HG03108 (cell line): ENCODE measurements at regions not wholly inside any gene's neighbourhood (a gene's known extent, or its start where the extent isn't known, plus 50 kb on each side); places are given as distances from the start of the nearest gene placed in this dataset.

Source experiments
- ATAC-seq: cut with Tn5 transposase; IDR thresholded peaks from one replicate; pipeline ENCODE4 v1.9.1; 2021; ENCODE audit warnings: moderate library complexity; ENCODE audit not compliant: unreplicated experiment

GRCh38 chr21:35420656-35421055 lies 371.6 kb upstream of the RUNX1 start:
- no peak for ATAC-seq

GRCh38 chr21:35417762-35418161 lies 368.7 kb upstream of the RUNX1 start:
- ATAC-seq = no peak

GRCh38 chr21:35416866-35417489 lies 367.9 kb upstream of the RUNX1 start:
- ATAC-seq = no peak

- no peak for ATAC-seq
These were observed 365.5 kb upstream of the RUNX1 start for GRCh38 chr21:35414507-35415139.

GRCh38 chr21:35414056-35414455 lies 365.0 kb upstream of the RUNX1 start:
- no peak for ATAC-seq

- ATAC-seq = no peak
These were observed 363.1 kb upstream of the RUNX1 start for GRCh38 chr21:35412231-35412630.

GRCh38 chr21:35411434-35411833 lies 362.3 kb upstream of the RUNX1 start:
- no peak for ATAC-seq

- ATAC-seq = no peak
These were observed 361.6 kb upstream of the RUNX1 start for GRCh38 chr21:35410656-35411055.

GRCh38 chr21:35410123-35410522 lies 361.0 kb upstream of the RUNX1 start:
- ATAC-seq = no peak

GRCh38 chr21:35408401-35408800 lies 359.3 kb upstream of the RUNX1 start:
- no peak for ATAC-seq

- ATAC-seq = no peak
These were observed 357.5 kb upstream of the RUNX1 start for GRCh38 chr21:35406635-35407034.

- ATAC-seq = no peak
These were observed 356.9 kb upstream of the RUNX1 start for GRCh38 chr21:35405981-35406380.

GRCh38 chr21:35404247-35404646 lies 355.1 kb upstream of the RUNX1 start:
- no peak for ATAC-seq

GRCh38 chr21:35402061-35402460 lies 353.0 kb upstream of the RUNX1 start:
- no peak for ATAC-seq

- no peak for ATAC-seq
These were observed 352.4 kb upstream of the RUNX1 start for GRCh38 chr21:35401476-35401875.

- ATAC-seq = no peak
These were observed 351.3 kb upstream of the RUNX1 start for GRCh38 chr21:35400233-35400939.

- ATAC-seq = no peak
These were observed 350.6 kb upstream of the RUNX1 start for GRCh38 chr21:35399706-35400105.

- no peak for ATAC-seq
These were observed 350.0 kb upstream of the RUNX1 start for GRCh38 chr21:35399002-35399530.

- ATAC-seq = no peak
These were observed 349.4 kb upstream of the RUNX1 start for GRCh38 chr21:35398346-35398982.

GRCh38 chr21:35397781-35398180 lies 348.7 kb upstream of the RUNX1 start:
- no peak for ATAC-seq

GRCh38 chr21:35396655-35397054 lies 347.6 kb upstream of the RUNX1 start:
- ATAC-seq = no peak

GRCh38 chr21:35395728-35396127 lies 346.6 kb upstream of the RUNX1 start:
- ATAC-seq = no peak
